ENCODE measurements at regions not wholly inside any gene's neighbourhood (a gene's known extent, or its start where the extent isn't known, plus 50 kb on each side); places are given as distances from the start of the nearest gene placed in this dataset.

- TF ChIP-seq CTCF (IDR thresholded peaks at IDR 0.05) (no peak), POLR2A (IDR thresholded peaks at IDR 0.05) (no peak)
Observed at GRCh38 chr11:76603202-76603601, 67.3 kb downstream of the LRRC32 start.
